Stimulated activated CD4-positive, alpha-beta T cell treated with anti-CD3 and anti-CD28 coated beads, Interleukin-1b, Interleukin-23, amount 100 ng/mL, for 1 hour (primary cell): ENCODE measurements at regions not wholly inside any gene's neighbourhood (a gene's known extent, or its start where the extent isn't known, plus 50 kb on each side); places are given as distances from the start of the nearest gene placed in this dataset.

Source experiments
- DNase-seq, 2 donors: peaks; one replicate each; pipeline ENCODE4 v3.0.0-alpha.2; 2020; ENCODE audit warnings: low read depth in 2 of 2

GRCh38 chr16:86380030-86380429, 130.3 kb upstream of the FOXF1 start:
- no peak for DNase-seq

DNA sequence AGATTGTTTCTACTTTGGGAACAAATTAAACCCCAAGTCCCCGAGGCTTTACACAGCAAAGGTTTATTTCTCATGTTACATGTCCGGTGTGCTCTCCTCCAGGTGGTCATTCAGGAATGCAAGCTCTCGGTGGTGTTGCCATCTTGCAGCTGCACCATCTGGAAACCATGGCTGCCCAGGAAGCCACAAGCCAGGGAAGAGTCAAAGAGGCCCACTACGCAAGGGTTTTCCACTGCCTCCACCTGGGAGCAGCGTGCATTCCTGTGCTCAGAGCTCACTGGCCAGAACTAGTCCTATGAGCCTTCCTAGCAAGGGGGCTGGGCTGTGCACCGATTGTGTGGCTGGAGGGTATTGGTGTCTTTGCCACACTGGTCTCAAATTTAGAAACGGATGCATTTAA, 128.8 kb upstream of the FOXF1 start:
- no peak for DNase-seq

- no peak for DNase-seq
These were observed 128.1 kb upstream of the FOXF1 start for GRCh38 chr16:86382067-86382773.

GRCh38 chr16:86382774-86383407, 127.4 kb upstream of the FOXF1 start:
- no peak for DNase-seq

- DNase-seq, result no peak
These were observed 126.7 kb upstream of the FOXF1 start for GRCh38 chr16:86383488-86384262.

DNA sequence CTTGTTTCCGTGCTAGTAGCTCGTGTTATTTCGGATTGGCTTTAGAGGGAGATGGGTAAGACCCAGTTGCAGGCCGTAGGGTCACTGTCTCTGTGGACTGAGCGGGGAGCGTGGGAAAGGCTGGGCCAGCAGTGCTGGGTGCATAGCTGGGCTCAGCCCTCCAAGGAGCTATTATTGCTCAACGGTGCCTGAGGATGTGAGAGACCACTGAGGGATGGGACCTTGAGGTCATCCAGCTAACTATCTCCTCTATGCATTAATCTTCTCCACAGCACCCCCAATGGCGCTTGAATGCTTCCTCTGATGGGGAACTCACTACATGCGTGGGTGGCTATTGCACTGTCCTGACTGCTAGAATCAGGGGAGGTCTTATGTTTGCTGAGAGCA, 126.1 kb upstream of the FOXF1 start:
- DNase-seq, result no peak

- no peak for DNase-seq
These were observed 125.3 kb upstream of the FOXF1 start for GRCh38 chr16:86384980-86385379.

- DNase-seq, result no peak
These were observed 122.6 kb upstream of the FOXF1 start for GRCh38 chr16:86387468-86388440.

DNA sequence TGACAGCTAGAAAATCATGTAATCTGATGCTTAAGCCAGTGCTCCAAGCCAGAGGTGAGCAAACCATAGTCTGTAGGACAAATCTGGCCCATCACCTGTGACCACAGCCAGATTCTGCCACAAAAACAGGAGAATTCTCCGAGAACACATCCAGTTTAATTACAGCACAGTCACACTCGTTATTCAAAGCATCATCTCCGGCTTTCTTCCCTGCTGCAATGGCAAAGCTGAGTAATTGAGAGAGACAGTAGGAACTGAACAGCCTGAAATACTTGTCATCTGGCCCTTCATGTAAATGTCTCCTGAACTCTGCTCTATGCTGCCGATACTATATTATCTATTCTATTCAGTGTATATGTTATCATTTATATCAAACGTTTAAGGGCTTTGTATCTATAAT, 121.4 kb upstream of the FOXF1 start:
- no peak for DNase-seq

GRCh38 chr16:86389566-86390328, 120.6 kb upstream of the FOXF1 start:
- DNase-seq, result no peak

DNA sequence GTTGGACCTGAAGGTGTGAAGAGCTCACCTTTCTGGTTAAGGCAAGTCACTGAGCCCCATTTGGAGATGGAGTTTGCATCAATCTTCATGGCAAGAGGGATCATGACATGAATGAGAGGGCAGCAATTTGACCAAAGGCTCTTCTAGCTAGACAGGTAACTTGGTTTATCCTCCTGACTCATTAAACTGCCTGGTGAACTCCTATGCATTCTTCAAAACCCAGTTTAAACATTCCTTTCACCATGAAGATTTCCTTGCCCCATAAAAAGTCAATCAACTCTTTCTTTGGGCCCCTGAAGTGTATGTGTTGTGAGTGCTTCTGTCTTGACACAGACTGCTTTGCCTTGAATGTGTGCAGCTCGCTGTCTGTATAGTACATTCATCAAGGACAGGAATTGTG, 120.0 kb upstream of the FOXF1 start:
- DNase-seq, result no peak

GRCh38 chr16:86391486-86391885, 118.8 kb upstream of the FOXF1 start:
- no peak for DNase-seq

DNA sequence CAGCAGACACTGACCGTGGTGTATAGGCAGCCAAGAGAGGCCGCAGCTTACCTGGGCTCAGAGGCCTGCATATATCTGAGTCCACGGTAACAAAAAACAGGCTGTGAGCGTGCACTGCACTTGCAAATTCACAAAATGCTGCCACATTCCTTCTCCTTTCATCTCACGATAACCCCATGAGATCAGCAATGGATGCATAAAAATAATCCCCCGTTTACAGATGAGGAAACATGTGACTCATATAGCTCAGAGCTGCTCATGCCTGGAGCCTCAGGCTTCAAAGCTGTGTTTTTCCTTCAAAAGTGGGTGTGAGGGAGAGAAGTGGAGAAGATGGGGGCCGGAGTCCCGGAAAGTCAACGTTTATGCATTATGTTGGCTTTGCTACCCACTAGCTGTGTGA, 118.3 kb upstream of the FOXF1 start:
- no peak for DNase-seq

- no peak for DNase-seq
These were observed 117.7 kb upstream of the FOXF1 start for GRCh38 chr16:86392436-86393152.

GRCh38 chr16:86393907-86394626, 116.3 kb upstream of the FOXF1 start:
- no peak for DNase-seq

- no peak for DNase-seq
These were observed 114.8 kb upstream of the FOXF1 start for GRCh38 chr16:86395477-86395876.

GRCh38 chr16:86396422-86396821, 113.9 kb upstream of the FOXF1 start:
- DNase-seq, result no peak

GRCh38 chr16:86396901-86397311, 113.4 kb upstream of the FOXF1 start:
- no peak for DNase-seq

GRCh38 chr16:86398201-86398600, 112.1 kb upstream of the FOXF1 start:
- no peak for DNase-seq

DNA sequence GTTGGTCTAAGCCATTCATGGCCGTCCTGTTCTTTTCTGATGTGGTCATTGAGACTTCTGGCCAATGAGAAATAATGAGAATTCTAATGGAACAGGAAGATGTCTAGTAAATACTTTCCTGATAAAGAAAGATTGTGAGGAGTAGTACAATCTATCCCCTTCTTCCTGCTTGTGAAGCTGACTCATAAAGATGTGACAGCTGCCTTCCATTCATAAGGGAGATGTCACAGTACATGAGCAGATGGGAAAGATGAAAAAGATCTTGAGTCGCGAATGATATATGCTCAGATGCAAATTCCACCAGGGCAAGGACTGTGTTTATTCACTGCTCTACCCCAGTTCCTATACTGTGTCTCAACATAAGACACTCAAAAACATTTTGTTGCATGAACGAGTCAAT, 111.7 kb upstream of the FOXF1 start:
- no peak for DNase-seq
